COLO829 (cell line): ENCODE measurements at regions not wholly inside any gene's neighbourhood (a gene's known extent, or its start where the extent isn't known, plus 50 kb on each side); places are given as distances from the start of the nearest gene placed in this dataset.

ENCODE experiments used
- DNase-seq: peaks from one replicate; pipeline ENCODE4 v3.0.0; 2012; ENCODE audit warnings: low spot score

GRCh38 chr10:75294518-75294865, 58.7 kb upstream of the COMTD1 start:
- DNase-seq = no peak

GRCh38 chr10:75294031-75294437, 58.3 kb upstream of the COMTD1 start:
- no peak for DNase-seq

GRCh38 chr10:75293446-75293820, 57.7 kb upstream of the COMTD1 start:
- no peak for DNase-seq

- DNase-seq = no peak
Observed at GRCh38 chr10:75292794-75293445, 57.2 kb upstream of the COMTD1 start.

- DNase-seq = no peak
Observed at GRCh38 chr10:75291805-75292204, 56.0 kb upstream of the COMTD1 start.

- DNase-seq = no peak
Observed at GRCh38 chr10:75288140-75288711, 52.5 kb upstream of the COMTD1 start.

- DNase-seq = no peak
Observed at GRCh38 chr10:75287697-75288096, 51.9 kb upstream of the COMTD1 start.

GRCh38 chr10:75286901-75287300, 51.1 kb upstream of the COMTD1 start:
- no peak for DNase-seq
